CD4-positive, alpha-beta T cell treated with Interferon gamma for 1 hour (primary cell): ENCODE measurements at regions not wholly inside any gene's neighbourhood (a gene's known extent, or its start where the extent isn't known, plus 50 kb on each side); places are given as distances from the start of the nearest gene placed in this dataset.

Source experiments
- DNase-seq: peaks from one replicate; pipeline ENCODE4 v3.0.0-alpha.2; 2020

GRCh38 chr21:16866851-16867250 is 646.0 kb upstream of the CXADR start:
- no peak for DNase-seq

DNA sequence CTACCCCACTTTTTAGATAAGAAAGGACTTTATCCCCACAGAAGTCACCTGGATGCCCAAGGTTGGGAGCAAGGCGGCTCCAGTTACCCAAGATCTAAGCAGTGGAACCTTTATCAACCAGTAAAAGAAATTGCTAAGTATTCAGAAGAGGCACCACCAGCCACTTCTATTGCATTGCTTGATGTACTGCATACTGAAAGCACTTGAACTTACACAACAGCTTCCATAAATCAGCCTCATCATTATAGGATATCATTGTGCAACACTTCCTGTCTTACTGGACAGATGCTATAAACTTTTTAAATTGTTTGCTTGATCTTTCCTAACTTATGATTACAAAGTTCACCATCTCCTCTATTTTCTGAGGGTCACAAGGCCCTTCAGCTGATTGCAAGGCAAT is 642.7 kb upstream of the CXADR start:
- no peak for DNase-seq

DNA sequence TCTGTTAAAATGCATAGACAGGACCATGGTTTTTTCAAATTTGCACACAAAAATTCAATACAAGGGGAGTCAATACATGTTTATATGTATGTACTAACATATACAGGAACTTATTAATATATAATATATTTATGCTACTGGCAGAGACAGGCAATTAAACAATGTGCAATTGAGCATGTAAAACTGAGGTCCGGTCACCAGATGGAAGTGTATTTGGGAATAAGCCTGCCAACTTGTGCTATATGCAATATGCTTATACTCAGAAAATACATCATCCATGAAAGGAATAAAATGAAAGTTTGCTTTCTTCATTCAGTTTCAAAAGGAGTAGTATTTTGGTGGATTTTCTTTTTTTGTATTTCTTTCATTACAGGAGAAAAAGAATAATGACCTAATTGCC is 640.2 kb upstream of the CXADR start:
- no peak for DNase-seq

- no peak for DNase-seq
These were observed 639.7 kb upstream of the CXADR start for GRCh38 chr21:16873176-16873575.

DNA sequence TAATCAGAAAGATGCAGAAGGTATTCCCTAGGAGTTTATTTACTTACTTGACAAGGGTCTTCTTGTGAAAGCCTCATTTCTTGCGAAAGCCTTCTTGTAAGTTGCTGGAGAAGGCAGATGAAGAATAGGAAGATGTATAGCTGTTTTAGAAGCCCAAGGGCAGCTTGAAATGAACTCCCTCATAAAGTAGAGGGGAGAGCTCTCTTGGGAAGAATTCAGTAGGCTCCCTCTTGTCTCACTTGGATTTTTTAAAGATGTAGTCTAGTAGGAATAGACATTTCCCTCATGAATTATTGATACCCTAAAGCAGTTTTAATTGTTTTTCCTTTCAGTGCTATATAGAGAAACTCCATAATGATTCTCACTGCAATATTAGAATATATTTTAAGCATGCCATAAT is 639.2 kb upstream of the CXADR start:
- no peak for DNase-seq

GRCh38 chr21:16879479-16879878 is 633.4 kb upstream of the CXADR start:
- no peak for DNase-seq

DNA sequence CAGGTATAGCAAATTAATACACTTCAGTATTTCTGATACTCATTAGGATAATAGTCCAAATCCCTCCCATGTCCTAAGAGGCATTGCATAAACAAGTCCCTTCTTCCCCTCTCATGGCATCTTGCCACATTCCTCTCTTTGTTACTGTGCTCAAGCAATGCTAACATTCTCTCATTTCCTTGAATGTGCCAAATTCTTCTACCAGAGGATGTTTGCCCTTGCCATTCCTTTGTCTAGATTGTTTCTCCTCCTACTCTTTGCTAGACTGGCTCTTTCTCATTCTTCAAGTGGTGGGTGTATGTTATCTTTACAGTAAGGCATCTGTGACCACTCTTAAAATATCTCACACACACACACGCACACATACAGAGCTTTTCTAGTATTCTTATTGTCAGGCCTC is 621.0 kb upstream of the CXADR start:
- DNase-seq, result no peak

- no peak for DNase-seq
These were observed 612.2 kb upstream of the CXADR start for GRCh38 chr21:16900685-16901084.

- DNase-seq, result no peak
These were observed 604.8 kb upstream of the CXADR start for GRCh38 chr21:16908077-16908476.

GRCh38 chr21:16910435-16911165 is 602.2 kb upstream of the CXADR start:
- no peak for DNase-seq

DNA sequence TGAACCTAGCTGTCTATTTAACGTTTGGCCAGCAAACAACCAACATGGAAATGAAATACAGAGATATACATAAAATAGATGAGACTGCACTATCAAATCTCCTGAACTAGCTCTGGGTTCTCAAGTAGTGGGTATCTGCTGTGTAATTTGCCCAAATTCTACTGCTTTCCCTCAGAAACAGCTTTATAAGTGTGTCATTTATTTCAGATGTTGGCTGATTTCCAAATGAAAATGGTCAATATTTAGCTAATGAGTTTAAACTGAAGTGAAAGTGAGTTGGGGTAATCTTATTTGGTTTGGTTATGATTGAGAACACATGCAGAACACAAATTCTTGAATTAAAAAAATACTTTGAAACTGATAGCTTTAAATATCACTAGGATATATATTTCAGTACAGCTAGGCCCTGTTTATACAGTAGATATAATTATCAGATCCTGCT is 601.7 kb upstream of the CXADR start:
- DNase-seq, result no peak

- no peak for DNase-seq
These were observed 600.8 kb upstream of the CXADR start for GRCh38 chr21:16912075-16912474.

GRCh38 chr21:16913010-16913409 is 599.8 kb upstream of the CXADR start:
- no peak for DNase-seq

GRCh38 chr21:16928439-16928838 is 584.4 kb upstream of the CXADR start:
- DNase-seq, result no peak

- DNase-seq, result no peak
These were observed 580.5 kb upstream of the CXADR start for GRCh38 chr21:16932314-16932713.

DNA sequence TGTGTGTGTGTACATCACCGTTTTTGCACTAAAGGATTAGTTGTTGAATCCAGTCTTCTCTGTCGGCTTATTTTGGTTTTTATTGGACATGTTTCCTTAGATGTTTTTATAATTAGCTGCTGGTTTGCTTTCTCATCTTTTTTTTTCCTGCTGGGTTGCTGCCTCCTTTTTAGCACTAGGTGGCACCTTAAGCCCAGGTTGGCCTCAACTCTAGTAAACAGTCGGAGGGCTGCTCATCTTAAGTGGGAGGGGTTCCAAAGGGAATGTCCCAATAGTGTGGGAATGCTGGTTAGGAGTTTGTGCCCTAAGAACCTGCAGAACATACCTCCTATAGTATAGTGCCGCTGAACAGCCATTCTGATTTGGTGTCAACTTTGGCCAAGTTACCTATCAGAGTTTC is 570.1 kb upstream of the CXADR start:
- no peak for DNase-seq

DNA sequence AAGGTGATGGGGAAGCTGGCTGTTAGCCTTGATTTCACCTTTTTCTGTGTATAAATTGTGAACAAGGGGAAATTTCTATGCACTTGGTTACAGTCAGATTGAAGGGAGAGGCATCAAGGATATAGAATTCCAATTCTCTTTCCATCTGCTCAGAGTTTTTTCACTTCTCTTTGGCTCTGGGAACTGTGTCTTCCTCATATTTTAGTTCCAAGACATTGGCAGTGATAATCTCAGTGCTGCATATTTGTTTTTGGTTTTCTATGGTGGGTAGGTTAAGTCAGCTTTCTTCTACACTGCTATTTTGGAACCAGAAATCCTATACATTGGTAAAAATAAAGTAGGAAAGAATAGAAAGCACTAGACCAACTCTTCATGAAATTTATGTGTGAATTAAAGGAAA is 569.6 kb upstream of the CXADR start:
- no peak for DNase-seq

GRCh38 chr21:16945580-16945979 is 567.3 kb upstream of the CXADR start:
- DNase-seq, result no peak

DNA sequence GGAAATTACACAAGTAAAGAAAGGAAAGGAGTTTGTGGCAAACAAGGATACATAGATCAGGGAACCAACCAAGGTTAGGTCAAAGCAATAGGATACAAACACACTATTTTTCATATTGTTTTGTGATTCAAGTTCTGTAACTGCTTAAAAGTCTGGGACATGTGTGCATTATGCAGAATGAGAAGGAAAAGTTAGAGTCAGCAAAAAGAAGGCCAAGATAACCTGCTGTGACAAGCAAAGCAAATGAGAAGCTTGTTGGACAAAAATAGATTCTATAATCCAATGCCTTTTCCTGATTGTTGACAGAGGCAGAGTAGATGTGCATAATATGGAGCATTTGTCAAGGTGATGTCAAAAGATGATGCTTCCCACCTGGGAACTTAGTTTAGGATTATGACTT is 556.0 kb upstream of the CXADR start:
- DNase-seq, result no peak

DNA sequence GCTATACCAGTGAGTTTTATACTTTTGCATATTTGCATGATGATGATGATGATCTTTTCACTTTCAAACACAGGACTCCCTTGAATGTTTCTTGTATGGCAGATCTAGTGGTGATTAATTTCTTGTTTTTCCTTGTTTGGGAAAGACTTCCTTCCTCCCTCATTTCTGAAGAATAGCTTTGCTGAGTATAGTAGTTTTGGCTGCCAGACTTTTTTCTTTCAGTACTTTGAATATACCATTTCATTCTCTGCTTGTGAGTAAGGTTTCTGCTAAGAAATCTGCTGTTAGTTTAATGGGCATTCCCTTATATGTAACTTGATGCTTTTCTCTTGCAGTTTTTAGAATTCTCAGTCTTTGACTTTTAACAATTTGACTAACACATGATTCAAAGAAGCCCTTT is 547.4 kb upstream of the CXADR start:
- DNase-seq, result no peak

GRCh38 chr21:16968436-16968835 is 544.4 kb upstream of the CXADR start:
- DNase-seq, result no peak

GRCh38 chr21:16969636-16970035 is 543.2 kb upstream of the CXADR start:
- no peak for DNase-seq

DNA sequence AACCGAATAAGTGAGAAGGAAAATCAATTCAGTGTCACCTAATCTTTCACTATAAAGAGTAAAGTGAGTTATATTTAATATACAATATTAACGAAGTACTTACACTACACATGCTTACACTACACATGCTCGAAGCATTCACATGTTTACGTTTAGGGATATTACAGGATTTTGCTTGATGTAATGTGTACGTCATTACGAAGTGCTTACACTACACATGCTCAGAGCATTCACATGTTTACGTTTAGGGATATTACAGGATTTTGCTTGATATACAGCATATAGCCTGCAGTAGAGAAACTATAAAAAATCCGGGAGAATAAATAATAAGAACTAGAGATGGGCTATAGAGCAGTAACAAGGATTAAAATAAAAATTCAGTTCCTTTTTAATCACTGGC is 538.8 kb upstream of the CXADR start:
- DNase-seq, result no peak

DNA sequence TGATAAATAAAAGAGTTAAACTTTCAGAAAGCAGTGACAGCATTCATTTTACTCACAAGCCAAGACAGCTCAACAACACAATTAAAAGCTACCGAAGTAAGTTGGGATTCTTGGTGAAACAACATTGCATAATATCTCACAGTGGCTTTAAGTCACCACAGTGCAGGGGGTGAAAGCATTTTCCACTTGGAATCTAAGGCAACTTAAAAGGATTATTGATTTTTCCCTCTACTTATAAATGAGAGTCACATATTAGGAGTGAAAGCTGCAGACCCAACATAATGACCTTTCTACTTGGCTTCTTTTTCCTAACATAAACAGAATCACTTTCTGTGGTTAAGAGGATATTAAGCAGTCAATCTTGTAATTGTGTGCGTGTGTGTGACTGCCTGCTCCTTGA is 536.6 kb upstream of the CXADR start:
- no peak for DNase-seq

- DNase-seq, result no peak
These were observed 534.4 kb upstream of the CXADR start for GRCh38 chr21:16978309-16978895.
